ENCODE measurements at regions not wholly inside any gene's neighbourhood (a gene's known extent, or its start where the extent isn't known, plus 50 kb on each side); places are given as distances from the start of the nearest gene placed in this dataset.

DNA sequence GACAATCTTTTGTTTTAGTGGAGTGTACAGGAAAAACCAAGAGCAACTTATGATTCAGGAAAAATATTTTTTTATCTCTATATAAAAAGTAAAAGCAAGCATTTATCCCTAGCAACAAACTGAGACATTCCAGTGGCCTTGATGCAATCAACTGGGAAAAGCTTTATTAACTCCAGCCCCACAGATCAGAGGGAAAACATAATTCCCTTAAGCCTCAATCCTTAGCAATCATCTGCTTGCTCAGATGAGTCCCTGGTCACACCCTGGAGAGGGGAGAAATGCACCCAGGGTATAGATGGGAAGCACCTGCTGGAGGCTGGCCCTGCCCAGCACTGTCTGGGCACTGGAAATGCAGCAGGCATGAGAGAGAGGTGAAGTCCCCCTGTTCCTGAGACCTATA is 636.6 kb downstream of the TNS3 start:
- TF ChIP-seq, protein P1, sequence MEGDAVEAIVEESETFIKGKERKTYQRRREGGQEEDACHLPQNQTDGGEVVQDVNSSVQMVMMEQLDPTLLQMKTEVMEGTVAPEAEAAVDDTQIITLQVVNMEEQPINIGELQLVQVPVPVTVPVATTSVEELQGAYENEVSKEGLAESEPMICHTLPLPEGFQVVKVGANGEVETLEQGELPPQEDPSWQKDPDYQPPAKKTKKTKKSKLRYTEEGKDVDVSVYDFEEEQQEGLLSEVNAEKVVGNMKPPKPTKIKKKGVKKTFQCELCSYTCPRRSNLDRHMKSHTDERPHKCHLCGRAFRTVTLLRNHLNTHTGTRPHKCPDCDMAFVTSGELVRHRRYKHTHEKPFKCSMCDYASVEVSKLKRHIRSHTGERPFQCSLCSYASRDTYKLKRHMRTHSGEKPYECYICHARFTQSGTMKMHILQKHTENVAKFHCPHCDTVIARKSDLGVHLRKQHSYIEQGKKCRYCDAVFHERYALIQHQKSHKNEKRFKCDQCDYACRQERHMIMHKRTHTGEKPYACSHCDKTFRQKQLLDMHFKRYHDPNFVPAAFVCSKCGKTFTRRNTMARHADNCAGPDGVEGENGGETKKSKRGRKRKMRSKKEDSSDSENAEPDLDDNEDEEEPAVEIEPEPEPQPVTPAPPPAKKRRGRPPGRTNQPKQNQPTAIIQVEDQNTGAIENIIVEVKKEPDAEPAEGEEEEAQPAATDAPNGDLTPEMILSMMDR (conservative IDR thresholded peaks at IDR 0.05; ENCODE audit: low read length) = no peak
- TF ChIP-seq EZH2phosphoT487 (IDR thresholded peaks at IDR 0.05; ENCODE audit: borderline replicate concordance) = no peak
